Upper lobe of left lung (tissue), 6 donors: ENCODE measurements at regions not wholly inside any gene's neighbourhood (a gene's known extent, or its start where the extent isn't known, plus 50 kb on each side); places are given as distances from the start of the nearest gene placed in this dataset.

Experiments used
- ATAC-seq, 2 donors: fragments of 200-7000 bp; cut with Tn5 transposase; one replicate each; pipeline ENCODE4 v1.9.1; 2022; ENCODE audit warnings: mild to moderate bottlenecking in 2 of 2, moderate library complexity in 2 of 2; ENCODE audit not compliant: low FRiP score in 2 of 2
- DNase-seq, 2 donors: peaks; one replicate each; pipeline ENCODE4 v3.0.0-alpha.2; 2019 to 2020
- H3K27ac ChIP-seq, 4 donors: fragments of 200-600 bp; sonication (generic); one replicate each; pipeline ENCODE4 v1.5.1; 2016 to 2019
- H3K27me3 ChIP-seq, 4 donors: fragments of 200-600 bp; sonication (generic); one replicate each; pipeline ENCODE4 v1.5.1; 2017 to 2019
- H3K36me3 ChIP-seq, 4 donors: fragments of 200-600 bp; sonication (generic); one replicate each; pipeline ENCODE4 v1.5.1; 2016 to 2019
- H3K4me1 ChIP-seq, 4 donors: fragments of 200-600 bp; sonication (generic); one replicate each; pipeline ENCODE4 v1.5.1; 2018 to 2019
- H3K4me3 ChIP-seq, 4 donors: fragments of 200-600 bp; sonication (generic); one replicate each; pipeline ENCODE4 v1.5.1; 2017 to 2019; ENCODE audit warnings: mild to moderate bottlenecking in 2 of 4, moderate library complexity in 1 of 4
- H3K9me3 ChIP-seq, 4 donors: fragments of 200-600 bp; sonication (generic); one replicate each; pipeline ENCODE4 v1.5.1; 2018 to 2019
- CTCF ChIP-seq, 6 experiments: fragments of 450-650 bp in 4 of 6; fragments of 200-600 bp in 2 of 6; sonication (generic) in 2 of 6; IDR thresholded peaks; one replicate each; pipeline ENCODE4 v1.5.1; 2016 to 2019; ENCODE audit warnings: antibody characterized with exemption in 6 of 6
- EP300 ChIP-seq, 4 donors: sonication (generic); formaldehyde crosslinking; IDR thresholded peaks; one replicate each; pipeline ENCODE4 v1.5.1; 2017; ENCODE audit warnings: antibody characterized with exemption in 4 of 4, control low read depth in 2 of 4
- POLR2A ChIP-seq, 4 donors: fragments of 450-650 bp; IDR thresholded peaks; one replicate each; pipeline ENCODE4 v1.5.1; 2016 to 2017; ENCODE audit warnings: antibody characterized with exemption in 4 of 4, mild to moderate bottlenecking in 2 of 4
- POLR2AphosphoS5 ChIP-seq, 2 donors: sonication (generic); formaldehyde crosslinking; IDR thresholded peaks; one replicate each; pipeline ENCODE4 v1.5.1; 2017; ENCODE audit warnings: antibody characterized with exemption in 2 of 2
- WGBS, 2 donors: methylation state at CpG; one replicate each; pipeline ENCODE4 v1.1.5; 2017 to 2018; 5-methylcytosine and 5-hydroxymethylcytosine counted together
- donor health status: DM: no; HTN: no; CAD: no; lungs with moderate emphysema.
- donor health status: DM: no; HTN: yes; CAD: no; lungs with severe emphysema.

GRCh38 chr14:97489750-97490149 lies 692.6 kb downstream of the VRK1 start:
- H3K9me3 ChIP-seq = no peaks in the 10 kb centered on the region
- 61 to 76% methylated on average over 9 to 10 of the region's 10 CpGs for WGBS, 2 donors
- H3K36me3 ChIP-seq = no peaks in the 10 kb centered on the region
- no peak overlapping the region for H3K4me3 ChIP-seq
- no peaks in the 10 kb centered on the region for H3K27me3 ChIP-seq
- H3K27ac ChIP-seq = no peak overlapping the region
- TF ChIP-seq EP300 (IDR thresholded peaks at IDR 0.05) (no peak), POLR2AphosphoS5 (IDR thresholded peaks at IDR 0.05) (no peak), POLR2A (IDR thresholded peaks at IDR 0.05) (no peak), CTCF (IDR thresholded peaks at IDR 0.05) (no peak)
- DNase-seq (no peak), ATAC-seq (no peak)
- peaks cover 0 to 4% (median 0%) of the 10 kb centered on the region in 4 donors for H3K4me1 ChIP-seq

- Histone ChIP-seq H3K27ac (no peak overlapping the region), H3K36me3 (no peaks in the 10 kb centered on the region), H3K9me3 (no peaks in the 10 kb centered on the region), H3K4me1 (peaks cover 0 to 4% (median 0%) of the 10 kb centered on the region in 4 donors), H3K27me3 (no peaks in the 10 kb centered on the region), H3K4me3 (no peak overlapping the region)
- DNase-seq = no peak
- TF ChIP-seq POLR2A (IDR thresholded peaks at IDR 0.05) (no peak), EP300 (IDR thresholded peaks at IDR 0.05) (no peak), CTCF (IDR thresholded peaks at IDR 0.05) (no peak), POLR2AphosphoS5 (IDR thresholded peaks at IDR 0.05) (no peak)
- whole genome bisulfite sequencing, 2 donors = 83 to 89% methylated on average over 10 of the region's 10 CpGs
- no peak for ATAC-seq
Measured at GRCh38 chr14:97490521-97491070, 693.4 kb downstream of the VRK1 start.

GRCh38 chr14:97491697-97492096 lies 694.5 kb downstream of the VRK1 start:
- 62 to 65% methylated on average over 5 of the region's 5 CpGs for WGBS, 2 donors
- no peak overlapping the region for H3K27ac ChIP-seq
- H3K36me3 ChIP-seq = no peaks in the 10 kb centered on the region
- no peaks in the 10 kb centered on the region for H3K27me3 ChIP-seq
- no peak for ATAC-seq
- no peak for TF ChIP-seq POLR2A (IDR thresholded peaks at IDR 0.05)
- TF ChIP-seq POLR2AphosphoS5 (IDR thresholded peaks at IDR 0.05) = no peak
- TF ChIP-seq EP300 (IDR thresholded peaks at IDR 0.05) = no peak
- TF ChIP-seq CTCF (IDR thresholded peaks at IDR 0.05) = no peak
- peaks cover 0 to 4% (median 0%) of the 10 kb centered on the region in 4 donors for H3K4me1 ChIP-seq
- H3K4me3 ChIP-seq = no peak overlapping the region
- no peak for DNase-seq
- no peaks in the 10 kb centered on the region for H3K9me3 ChIP-seq

- Histone ChIP-seq H3K27ac (no peak overlapping the region), H3K27me3 (no peaks in the 10 kb centered on the region), H3K9me3 (no peaks in the 10 kb centered on the region), H3K4me1 (no peaks in the 10 kb centered on the region), H3K4me3 (no peak overlapping the region), H3K36me3 (no peaks in the 10 kb centered on the region)
- 63 to 86% methylated on average over 5 to 6 of the region's 6 CpGs for WGBS, 2 donors
- DNase-seq = no peak
- no peak for ATAC-seq
- TF ChIP-seq EP300 (IDR thresholded peaks at IDR 0.05) (no peak), POLR2A (IDR thresholded peaks at IDR 0.05) (no peak), POLR2AphosphoS5 (IDR thresholded peaks at IDR 0.05) (no peak), CTCF (IDR thresholded peaks at IDR 0.05) (no peak)
Measured at GRCh38 chr14:97499790-97500481, 702.8 kb downstream of the VRK1 start.

- WGBS, 2 donors = 54 to 76% methylated on average over 2 of the region's 2 CpGs
- ATAC-seq (no peak), DNase-seq (no peak)
- H3K27me3 ChIP-seq = no peaks in the 10 kb centered on the region
- H3K4me1 ChIP-seq = no peaks in the 10 kb centered on the region
- H3K36me3 ChIP-seq = no peaks in the 10 kb centered on the region
- H3K4me3 ChIP-seq = no peak overlapping the region
- no peak for TF ChIP-seq POLR2AphosphoS5 (IDR thresholded peaks at IDR 0.05)
- no peak for TF ChIP-seq CTCF (IDR thresholded peaks at IDR 0.05)
- TF ChIP-seq EP300 (IDR thresholded peaks at IDR 0.05) = no peak
- no peak for TF ChIP-seq POLR2A (IDR thresholded peaks at IDR 0.05)
- no peaks in the 10 kb centered on the region for H3K9me3 ChIP-seq
- no peak overlapping the region for H3K27ac ChIP-seq
Measured at GRCh38 chr14:97506626-97507025, 709.4 kb downstream of the VRK1 start.
